NB4 (cell line): ENCODE measurements at regions not wholly inside any gene's neighbourhood (a gene's known extent, or its start where the extent isn't known, plus 50 kb on each side); places are given as distances from the start of the nearest gene placed in this dataset.

Experiments used
- CTCF ChIP-seq: IDR thresholded peaks from one replicate; pipeline ENCODE4 v1.5.1; 2012; ENCODE audit warnings: low read depth, low read length
- MYC ChIP-seq: IDR thresholded peaks from 2 replicates; pipeline ENCODE4 v1.6.1; 2011; ENCODE audit warnings: low read depth, low read length
- POLR2A ChIP-seq: IDR thresholded peaks from 2 replicates; pipeline ENCODE4 v1.6.1; 2011; ENCODE audit warnings: mild to moderate bottlenecking; ENCODE audit not compliant: insufficient read length; ENCODE audit errors: extremely low read depth

- TF ChIP-seq CTCF (no peak), POLR2A (no peak), MYC (no peak)
Observed at GRCh38 chr17:54544249-54544648, 356.4 kb upstream of the TOM1L1 start.
